ENCODE measurements at regions not wholly inside any gene's neighbourhood (a gene's known extent, or its start where the extent isn't known, plus 50 kb on each side); places are given as distances from the start of the nearest gene placed in this dataset.

- no peaks in the 10 kb centered on the region for H3K36me3 ChIP-seq (ENCODE audit: control insufficient read depth in 2 of 2, extremely low read depth in 1 of 2, insufficient read depth in 2 of 2, low read length in 2 of 2)
- H3K4me3 ChIP-seq (ENCODE audit: control insufficient read depth in 2 of 3, extremely low read depth in 1 of 3, insufficient read depth in 2 of 3, low read depth in 1 of 3, low read length in 3 of 3): no peak overlapping the region
- no peaks in the 10 kb centered on the region for H3K27me3 ChIP-seq (ENCODE audit: control insufficient read depth, extremely low read depth, insufficient read depth, low read length)
- no peaks in the 10 kb centered on the region for H3K4me1 ChIP-seq (ENCODE audit: control insufficient read depth, extremely low read depth, insufficient read depth, low read length)
- no peak overlapping the region for H2AFZ ChIP-seq (ENCODE audit: control insufficient read depth, low read length)
- no peak for FAIRE-seq
- TF ChIP-seq EZH2 (IDR thresholded peaks at IDR 0.05; ENCODE audit: low read length): no peak
- TF ChIP-seq CTCF (optimal IDR thresholded peaks at IDR 0.05 in 1 of 3, IDR thresholded peaks at IDR 0.05 in 1 of 3, conservative IDR thresholded peaks at IDR 0.05 in 1 of 3; ENCODE audit: extremely low read depth in 1 of 3, insufficient read depth in 2 of 3, low read length in 3 of 3): no peak
- no peak overlapping the region for H3K4me2 ChIP-seq (ENCODE audit: control insufficient read depth, extremely low read depth, insufficient read depth, low read depth, low read length)
- no peaks in the 10 kb centered on the region for H4K20me1 ChIP-seq (ENCODE audit: control insufficient read depth, extremely low read depth, insufficient read depth, low read length)
- no peak overlapping the region for H3K9ac ChIP-seq (ENCODE audit: control insufficient read depth, extremely low read depth, insufficient read depth, low read length)
- H3K27ac ChIP-seq (ENCODE audit: control insufficient read depth, insufficient read depth, low read length): no peak overlapping the region
- DNase-seq (ENCODE audit: low read depth, low spot score): no peak
- no peaks in the 10 kb centered on the region for H3K9me1 ChIP-seq (ENCODE audit: control insufficient read depth, extremely low read depth, insufficient read depth, low read length)
- no peaks in the 10 kb centered on the region for H3K79me2 ChIP-seq (ENCODE audit: control insufficient read depth, insufficient read depth, low read length)
- dilution Hi-C loops (cut with MboI; ENCODE audit: extremely low pct_ligation_motif_present, low sequenced_read_pairs): no loop called here
- H3K9me3 ChIP-seq (ENCODE audit: control insufficient read depth, low read depth, low read length): no peaks in the 10 kb centered on the region
These were observed 169.0 kb upstream of the GRIA1 start for GRCh38 chr5:153321478-153321877.

- H2AFZ ChIP-seq (ENCODE audit: control insufficient read depth, low read length): no peak overlapping the region
- DNase-seq (ENCODE audit: low read depth, low spot score) (no peak), FAIRE-seq (no peak)
- no peaks in the 10 kb centered on the region for H3K9me3 ChIP-seq (ENCODE audit: control insufficient read depth, low read depth, low read length)
- no peaks in the 10 kb centered on the region for H4K20me1 ChIP-seq (ENCODE audit: control insufficient read depth, extremely low read depth, insufficient read depth, low read length)
- no peak overlapping the region for H3K27ac ChIP-seq (ENCODE audit: control insufficient read depth, insufficient read depth, low read length)
- H3K27me3 ChIP-seq (ENCODE audit: control insufficient read depth, extremely low read depth, insufficient read depth, low read length): no peaks in the 10 kb centered on the region
- no peaks in the 10 kb centered on the region for H3K79me2 ChIP-seq (ENCODE audit: control insufficient read depth, insufficient read depth, low read length)
- no peaks in the 10 kb centered on the region for H3K4me1 ChIP-seq (ENCODE audit: control insufficient read depth, extremely low read depth, insufficient read depth, low read length)
- H3K4me2 ChIP-seq (ENCODE audit: control insufficient read depth, extremely low read depth, insufficient read depth, low read depth, low read length): no peak overlapping the region
- no peak for TF ChIP-seq EZH2 (IDR thresholded peaks at IDR 0.05; ENCODE audit: low read length)
- TF ChIP-seq CTCF (optimal IDR thresholded peaks at IDR 0.05 in 1 of 3, IDR thresholded peaks at IDR 0.05 in 1 of 3, conservative IDR thresholded peaks at IDR 0.05 in 1 of 3; ENCODE audit: extremely low read depth in 1 of 3, insufficient read depth in 2 of 3, low read length in 3 of 3): no peak
- H3K4me3 ChIP-seq (ENCODE audit: control insufficient read depth in 2 of 3, extremely low read depth in 1 of 3, insufficient read depth in 2 of 3, low read depth in 1 of 3, low read length in 3 of 3): no peak overlapping the region
- H3K9me1 ChIP-seq (ENCODE audit: control insufficient read depth, extremely low read depth, insufficient read depth, low read length): no peaks in the 10 kb centered on the region
- no peak overlapping the region for H3K9ac ChIP-seq (ENCODE audit: control insufficient read depth, extremely low read depth, insufficient read depth, low read length)
- no peaks in the 10 kb centered on the region for H3K36me3 ChIP-seq (ENCODE audit: control insufficient read depth in 2 of 2, extremely low read depth in 1 of 2, insufficient read depth in 2 of 2, low read length in 2 of 2)
- dilution Hi-C loops (cut with MboI; ENCODE audit: extremely low pct_ligation_motif_present, low sequenced_read_pairs): no loop called here
These were observed 150.3 kb upstream of the GRIA1 start for GRCh38 chr5:153340139-153340538.
